ENCODE measurements at regions not wholly inside any gene's neighbourhood (a gene's known extent, or its start where the extent isn't known, plus 50 kb on each side); places are given as distances from the start of the nearest gene placed in this dataset.

GRCh38 chr14:76585616-76586015 lies 175.7 kb upstream of the VASH1 start:
- H3K36me3 Mint-ChIP-seq = no peaks in the 10 kb centered on the region
- no peak for DNase-seq
- no peak overlapping the region for H3K27ac Mint-ChIP-seq
- no peaks in the 10 kb centered on the region for H3K4me1 Mint-ChIP-seq
- H3K27me3 Mint-ChIP-seq = peaks cover 8% of the 10 kb centered on the region
- no peak overlapping the region for H3K4me3 Mint-ChIP-seq
- H3K9me3 Mint-ChIP-seq = no peaks in the 10 kb centered on the region

DNA sequence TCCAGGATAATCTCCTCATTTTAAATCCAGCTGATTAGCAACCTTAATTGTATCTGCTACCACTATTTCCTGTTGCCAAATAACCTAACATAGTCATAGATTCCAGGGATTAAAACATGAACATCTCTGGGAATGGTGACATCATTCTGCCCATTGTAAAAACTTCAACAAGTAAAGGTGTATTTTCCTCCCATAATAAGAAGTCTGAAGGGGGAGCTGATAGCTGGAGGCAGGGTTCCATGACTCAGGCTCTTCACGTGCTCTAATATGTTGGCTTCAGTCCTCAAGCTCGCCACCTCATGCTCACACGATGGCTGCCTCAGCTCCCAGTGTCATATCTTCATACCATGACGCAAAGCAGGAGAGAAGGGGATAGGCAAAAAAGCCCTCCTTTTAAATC lies 172.0 kb upstream of the VASH1 start:
- no peak overlapping the region for H3K4me3 Mint-ChIP-seq
- H3K4me1 Mint-ChIP-seq = no peaks in the 10 kb centered on the region
- peaks cover 6% of the 10 kb centered on the region for H3K27me3 Mint-ChIP-seq
- no peaks in the 10 kb centered on the region for H3K36me3 Mint-ChIP-seq
- no peaks in the 10 kb centered on the region for H3K9me3 Mint-ChIP-seq
- DNase-seq = no peak
- H3K27ac Mint-ChIP-seq = no peak overlapping the region

DNA sequence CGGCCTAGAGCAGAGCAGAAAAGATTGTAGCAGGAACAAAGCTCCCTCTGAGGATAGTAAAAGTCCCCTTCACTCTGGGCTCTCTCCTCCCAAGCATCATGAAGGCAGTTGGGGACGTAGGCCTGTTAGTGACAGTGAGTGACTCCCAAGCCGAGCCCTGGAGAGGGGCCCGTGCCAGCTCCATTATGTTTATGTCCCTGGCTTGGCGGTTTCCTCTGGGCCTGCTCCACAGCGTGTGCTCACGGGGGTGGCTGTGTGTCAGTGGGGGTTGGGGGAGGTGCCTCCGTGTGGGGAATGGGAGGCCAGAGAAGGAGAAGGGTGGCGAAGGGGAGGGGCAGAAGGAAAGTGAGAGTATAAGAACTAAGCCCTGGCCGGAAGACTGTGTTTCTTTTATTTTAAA lies 170.0 kb upstream of the VASH1 start:
- DNase-seq = no peak
- no peaks in the 10 kb centered on the region for H3K9me3 Mint-ChIP-seq
- no peaks in the 10 kb centered on the region for H3K36me3 Mint-ChIP-seq
- no peaks in the 10 kb centered on the region for H3K4me1 Mint-ChIP-seq
- H3K4me3 Mint-ChIP-seq = no peak overlapping the region
- no peak overlapping the region for H3K27ac Mint-ChIP-seq
- peaks cover 5% of the 10 kb centered on the region for H3K27me3 Mint-ChIP-seq

DNA sequence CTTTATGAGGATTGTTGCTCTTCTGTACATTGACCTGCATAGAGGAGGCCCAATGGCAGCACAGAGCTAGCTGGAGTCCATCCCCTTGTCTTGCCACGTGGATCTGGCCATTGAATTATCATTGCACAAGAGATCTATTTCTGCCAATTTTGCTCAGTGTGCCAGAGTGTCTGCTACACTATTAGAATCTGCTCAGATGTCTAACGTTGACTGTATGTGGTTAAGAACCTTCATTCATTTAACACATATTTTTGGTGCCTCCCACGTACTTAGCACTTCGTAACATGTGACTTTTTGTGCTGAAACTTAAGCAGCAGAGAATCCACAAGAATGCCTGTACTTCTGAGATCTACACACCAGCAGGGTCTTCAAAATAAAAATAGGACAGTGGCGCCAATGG lies 166.0 kb upstream of the VASH1 start:
- Mint-ChIP-seq H3K4me3 (no peak overlapping the region), H3K27ac (no peak overlapping the region), H3K4me1 (no peaks in the 10 kb centered on the region), H3K9me3 (no peaks in the 10 kb centered on the region), H3K27me3 (peaks cover 6% of the 10 kb centered on the region), H3K36me3 (no peaks in the 10 kb centered on the region)
- no peak for DNase-seq

- no peaks in the 10 kb centered on the region for H3K36me3 Mint-ChIP-seq
- H3K27me3 Mint-ChIP-seq = peaks cover 6% of the 10 kb centered on the region
- no peak overlapping the region for H3K4me3 Mint-ChIP-seq
- DNase-seq = no peak
- H3K27ac Mint-ChIP-seq = no peak overlapping the region
- peaks cover 5% of the 10 kb centered on the region for H3K9me3 Mint-ChIP-seq
- H3K4me1 Mint-ChIP-seq = no peaks in the 10 kb centered on the region
Observed at GRCh38 chr14:76597387-76597786, 163.9 kb upstream of the VASH1 start.

GRCh38 chr14:76599141-76599540 lies 162.1 kb upstream of the VASH1 start:
- H3K9me3 Mint-ChIP-seq = peaks cover 5% of the 10 kb centered on the region
- no peaks in the 10 kb centered on the region for H3K4me1 Mint-ChIP-seq
- no peak for DNase-seq
- H3K27ac Mint-ChIP-seq = no peak overlapping the region
- peaks cover 6% of the 10 kb centered on the region for H3K27me3 Mint-ChIP-seq
- no peak overlapping the region for H3K4me3 Mint-ChIP-seq
- H3K36me3 Mint-ChIP-seq = no peaks in the 10 kb centered on the region

DNA sequence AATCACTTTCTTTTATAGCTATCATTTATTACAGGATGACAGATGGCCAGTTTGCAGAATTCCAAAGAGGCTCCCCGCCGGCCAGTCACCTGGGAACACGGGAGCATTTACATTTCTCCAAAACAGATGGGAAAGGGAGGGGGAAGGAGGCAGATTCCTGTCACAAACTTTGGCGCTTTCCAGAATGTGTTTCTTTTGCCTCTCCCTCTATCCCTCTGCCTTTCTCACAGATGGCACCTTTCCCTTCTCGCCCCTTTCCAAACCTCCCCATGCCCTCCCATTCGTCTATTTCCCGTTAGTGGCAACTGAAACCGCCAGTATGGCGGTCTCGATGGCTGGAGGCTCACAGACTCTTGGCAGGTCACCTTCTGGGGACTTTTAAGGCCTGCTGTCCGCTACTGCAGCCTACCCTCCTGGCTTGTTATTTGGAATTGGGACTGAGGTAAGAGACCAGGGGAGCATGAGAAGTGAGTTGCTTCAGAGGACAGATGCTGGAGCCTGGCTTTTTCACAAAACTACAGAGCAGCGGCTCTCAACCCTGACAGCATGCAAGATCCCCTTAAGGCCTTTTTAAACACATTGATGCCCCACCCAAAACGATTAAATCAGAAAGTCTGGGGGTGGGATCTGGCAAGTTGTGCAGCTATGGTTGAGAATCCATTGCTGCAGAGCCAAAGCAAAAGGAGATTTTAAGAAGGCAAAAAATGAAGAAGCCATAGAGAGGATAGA lies 161.5 kb upstream of the VASH1 start:
- peaks cover 5% of the 10 kb centered on the region for H3K9me3 Mint-ChIP-seq

DNA sequence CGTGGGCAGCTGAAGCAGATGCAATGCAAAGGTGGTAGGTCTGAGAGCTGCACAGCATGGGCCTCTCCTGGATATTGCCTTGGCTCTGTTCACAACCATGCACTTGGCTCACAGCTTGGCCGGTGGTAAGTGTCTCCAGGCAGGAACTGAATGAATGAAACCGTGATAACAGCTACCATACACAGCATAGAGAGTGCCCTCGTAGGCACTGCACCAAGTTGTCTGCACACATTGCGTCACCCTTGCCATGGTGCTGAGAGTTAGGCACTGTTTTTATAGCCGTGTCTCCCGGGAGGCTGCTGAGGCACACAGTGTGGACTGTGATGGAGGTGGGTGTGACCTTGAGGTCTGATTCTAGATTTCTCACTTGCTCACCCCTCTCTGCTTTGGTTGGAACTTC lies 157.6 kb upstream of the VASH1 start:
- H3K4me1 Mint-ChIP-seq = no peaks in the 10 kb centered on the region

More for the DNA sequence above, 161.5 kb upstream of the VASH1 start:
- Mint-ChIP-seq H3K27me3 (peaks cover 6% of the 10 kb centered on the region), H3K4me1 (no peaks in the 10 kb centered on the region), H3K4me3 (no peak overlapping the region), H3K27ac (no peak overlapping the region), H3K36me3 (no peaks in the 10 kb centered on the region)
- DNase-seq = no peak

GRCh38 chr14:76607510-76607909 lies 153.8 kb upstream of the VASH1 start:
- no peak overlapping the region for H3K4me3 Mint-ChIP-seq
- no peaks in the 10 kb centered on the region for H3K4me1 Mint-ChIP-seq
- no peaks in the 10 kb centered on the region for H3K36me3 Mint-ChIP-seq
- H3K27ac Mint-ChIP-seq = no peak overlapping the region
- no peaks in the 10 kb centered on the region for H3K9me3 Mint-ChIP-seq
- DNase-seq = no peak
- peaks cover 13% of the 10 kb centered on the region for H3K27me3 Mint-ChIP-seq

More for the DNA sequence above, 157.6 kb upstream of the VASH1 start:
- H3K27ac Mint-ChIP-seq = no peak overlapping the region
- H3K36me3 Mint-ChIP-seq = no peaks in the 10 kb centered on the region
- H3K4me3 Mint-ChIP-seq = no peak overlapping the region
- H3K27me3 Mint-ChIP-seq = peaks cover 14% of the 10 kb centered on the region
- no peak for DNase-seq
- peaks cover 5% of the 10 kb centered on the region for H3K9me3 Mint-ChIP-seq

GRCh38 chr14:76612654-76613053 lies 148.6 kb upstream of the VASH1 start:
- H3K27me3 Mint-ChIP-seq = peaks cover 7% of the 10 kb centered on the region
- H3K36me3 Mint-ChIP-seq = peaks cover 2% of the 10 kb centered on the region
- no peak overlapping the region for H3K27ac Mint-ChIP-seq
- H3K4me3 Mint-ChIP-seq = no peak overlapping the region
- H3K4me1 Mint-ChIP-seq = no peaks in the 10 kb centered on the region
- H3K9me3 Mint-ChIP-seq = peaks cover 7% of the 10 kb centered on the region
- no peak for DNase-seq

- H3K4me1 Mint-ChIP-seq = no peaks in the 10 kb centered on the region
- peaks cover 10% of the 10 kb centered on the region for H3K9me3 Mint-ChIP-seq
- H3K27ac Mint-ChIP-seq = no peak overlapping the region
- peaks cover 2% of the 10 kb centered on the region for H3K36me3 Mint-ChIP-seq
- DNase-seq = no peak
- H3K27me3 Mint-ChIP-seq = peaks cover 3% of the 10 kb centered on the region
- H3K4me3 Mint-ChIP-seq = no peak overlapping the region
Observed at GRCh38 chr14:76613616-76614015, 147.7 kb upstream of the VASH1 start.

DNA sequence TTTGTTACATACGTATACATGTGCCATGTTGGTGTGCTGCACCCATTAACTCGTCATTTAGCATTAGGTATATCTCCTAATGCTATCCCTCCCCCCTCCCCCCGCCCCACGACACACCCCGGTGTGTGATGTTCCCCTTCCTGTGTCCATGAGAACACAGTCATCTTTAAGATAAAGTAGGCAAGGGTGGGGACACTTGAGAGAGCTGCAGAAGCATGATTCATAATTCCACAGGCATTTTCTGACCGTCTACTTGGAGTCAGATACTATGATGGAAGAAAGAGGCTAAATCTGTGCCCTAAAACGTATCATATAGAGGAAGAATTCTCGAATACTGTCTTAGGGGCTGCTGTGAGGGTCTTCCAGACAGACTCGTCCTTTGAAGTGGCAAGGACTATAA lies 145.9 kb upstream of the VASH1 start:
- Mint-ChIP-seq H3K9me3 (peaks cover 16% of the 10 kb centered on the region), H3K36me3 (peaks cover 2% of the 10 kb centered on the region), H3K27ac (no peak overlapping the region), H3K4me1 (no peaks in the 10 kb centered on the region), H3K4me3 (no peak overlapping the region), H3K27me3 (peaks cover 3% of the 10 kb centered on the region)
- no peak for DNase-seq

GRCh38 chr14:76617440-76617839 lies 143.8 kb upstream of the VASH1 start:
- H3K9me3 Mint-ChIP-seq = peaks cover 16% of the 10 kb centered on the region
- H3K27ac Mint-ChIP-seq = no peak overlapping the region
- H3K27me3 Mint-ChIP-seq = peaks cover 3% of the 10 kb centered on the region
- H3K36me3 Mint-ChIP-seq = peaks cover 2% of the 10 kb centered on the region
- no peaks in the 10 kb centered on the region for H3K4me1 Mint-ChIP-seq
- H3K4me3 Mint-ChIP-seq = no peak overlapping the region
- no peak for DNase-seq

DNA sequence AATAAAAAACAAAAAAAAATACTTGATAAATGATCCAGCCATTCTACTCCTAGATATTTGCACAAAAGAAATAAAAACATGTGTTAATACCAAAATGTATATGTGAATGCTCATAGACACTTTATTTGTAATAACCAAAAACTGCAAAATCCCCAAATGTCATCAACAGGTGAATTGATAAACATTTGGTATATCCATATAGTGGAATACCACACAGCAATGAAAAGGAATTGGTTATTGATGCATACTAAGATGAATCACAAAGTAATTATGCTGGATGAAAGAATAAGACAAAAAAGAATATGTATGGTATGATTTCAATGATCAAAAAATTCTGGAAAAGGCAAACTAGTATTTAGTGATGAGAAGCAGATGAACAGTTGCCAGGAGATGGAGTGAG lies 124.7 kb upstream of the VASH1 start:
- DNase-seq = no peak
- Mint-ChIP-seq H3K4me3 (no peak overlapping the region), H3K27me3 (peaks cover 18% of the 10 kb centered on the region), H3K36me3 (no peaks in the 10 kb centered on the region), H3K4me1 (no peaks in the 10 kb centered on the region), H3K9me3 (peaks cover 3% of the 10 kb centered on the region), H3K27ac (no peak overlapping the region)

GRCh38 chr14:76638841-76639240 lies 122.4 kb upstream of the VASH1 start:
- Mint-ChIP-seq H3K36me3 (no peaks in the 10 kb centered on the region), H3K4me1 (no peaks in the 10 kb centered on the region), H3K27me3 (peaks cover 32% of the 10 kb centered on the region), H3K9me3 (peaks cover 3% of the 10 kb centered on the region), H3K27ac (no peak overlapping the region), H3K4me3 (no peak overlapping the region)
- no peak for DNase-seq

GRCh38 chr14:76639606-76640229 lies 121.5 kb upstream of the VASH1 start:
- H3K9me3 Mint-ChIP-seq = peaks cover 3% of the 10 kb centered on the region
- no peaks in the 10 kb centered on the region for H3K36me3 Mint-ChIP-seq
- H3K4me1 Mint-ChIP-seq = no peaks in the 10 kb centered on the region
- no peak overlapping the region for H3K4me3 Mint-ChIP-seq
- peaks cover 33% of the 10 kb centered on the region for H3K27me3 Mint-ChIP-seq
- H3K27ac Mint-ChIP-seq = no peak overlapping the region
- no peak for DNase-seq

Measured in activated naive CD8-positive, alpha-beta T cell treated with anti-CD3 and anti-CD28 coated beads for 36 hours (primary cell).